Fibroblast of lung (primary cell): ENCODE measurements at regions not wholly inside any gene's neighbourhood (a gene's known extent, or its start where the extent isn't known, plus 50 kb on each side); places are given as distances from the start of the nearest gene placed in this dataset.

Experiments used
- DNase-seq, 2 donors: peaks; one replicate each; pipeline versions ENCODE4 v3.0.0 to v3.0.0-alpha.2; 2010; ENCODE audit warnings: low read depth in 2 of 2
- H2AFZ ChIP-seq: 2 replicates; pipeline ENCODE4 v1.5.1; 2012; ENCODE audit warnings: low read length, control low read depth, inconsistent platforms
- H3K27ac ChIP-seq: 2 replicates; pipeline ENCODE4 v1.5.1; 2011; ENCODE audit warnings: low read length, control low read depth; ENCODE audit not compliant: insufficient read depth
- H3K27me3 ChIP-seq: 2 replicates; pipeline ENCODE4 v1.5.1; 2011; ENCODE audit warnings: mild to moderate bottlenecking, low read length; ENCODE audit not compliant: control insufficient read depth, insufficient read depth
- H3K36me3 ChIP-seq: 2 replicates; pipeline ENCODE4 v1.5.1; 2011; ENCODE audit warnings: low read length; ENCODE audit not compliant: control insufficient read depth, insufficient read depth
- H3K4me1 ChIP-seq: 2 replicates; pipeline ENCODE4 v1.5.1; 2011; ENCODE audit warnings: low read length; ENCODE audit not compliant: control insufficient read depth, insufficient read depth; ENCODE audit errors: extremely low read depth
- H3K4me2 ChIP-seq: 2 replicates; pipeline ENCODE4 v1.5.1; 2011; ENCODE audit warnings: low read length, control low read depth; ENCODE audit not compliant: insufficient read depth; ENCODE audit errors: extremely low read depth
- H3K4me3 ChIP-seq, 4 experiments: fragments of 200-600 bp in 1 of 4; sonication (generic) in 1 of 4; replicated peaks in 1 of 4; 2 replicates each; pipeline ENCODE4 v1.5.1; 2011 to 2016; ENCODE audit warnings: low read length in 4 of 4, low read depth in 3 of 4, mild to moderate bottlenecking in 3 of 4, control low read depth in 2 of 4, inconsistent platforms in 1 of 4, mixed read lengths in 1 of 4; ENCODE audit not compliant: insufficient read depth in 1 of 4; ENCODE audit errors: control extremely low read depth in 1 of 4
- H3K79me2 ChIP-seq: 2 replicates; pipeline ENCODE4 v1.5.1; 2012; ENCODE audit warnings: mild to moderate bottlenecking, low read length, inconsistent platforms; ENCODE audit not compliant: control insufficient read depth, insufficient read depth
- H3K9ac ChIP-seq: 2 replicates; pipeline ENCODE4 v1.5.1; 2011; ENCODE audit warnings: mild to moderate bottlenecking, low read length, control low read depth; ENCODE audit not compliant: insufficient read depth
- H3K9me3 ChIP-seq: 2 replicates; pipeline ENCODE4 v1.5.1; 2012; ENCODE audit warnings: low read depth, low read length; ENCODE audit not compliant: control insufficient read depth, insufficient read depth
- H4K20me1 ChIP-seq: 2 replicates; pipeline ENCODE4 v1.5.1; 2011; ENCODE audit warnings: low read length; ENCODE audit not compliant: control insufficient read depth, insufficient read depth; ENCODE audit errors: extremely low read depth
- EZH2 ChIP-seq: IDR thresholded peaks from 2 replicates; pipeline ENCODE4 v1.5.1; 2012; ENCODE audit warnings: low read length, control low read depth, mild to moderate bottlenecking; ENCODE audit errors: missing control alignments
- TF ChIP-seq, protein P1 (sequence below), 2 donors: IDR thresholded peaks in 1 of 2; conservative IDR thresholded peaks in 1 of 2; 1 replicate in 1 of 2; 2 replicates in 1 of 2; pipeline ENCODE4 v1.5.1; 2011 to 2012; ENCODE audit warnings: low read length in 2 of 2, control low read depth in 1 of 2, inconsistent platforms in 1 of 2, low read depth in 1 of 2, mild to moderate bottlenecking in 1 of 2

DNA sequence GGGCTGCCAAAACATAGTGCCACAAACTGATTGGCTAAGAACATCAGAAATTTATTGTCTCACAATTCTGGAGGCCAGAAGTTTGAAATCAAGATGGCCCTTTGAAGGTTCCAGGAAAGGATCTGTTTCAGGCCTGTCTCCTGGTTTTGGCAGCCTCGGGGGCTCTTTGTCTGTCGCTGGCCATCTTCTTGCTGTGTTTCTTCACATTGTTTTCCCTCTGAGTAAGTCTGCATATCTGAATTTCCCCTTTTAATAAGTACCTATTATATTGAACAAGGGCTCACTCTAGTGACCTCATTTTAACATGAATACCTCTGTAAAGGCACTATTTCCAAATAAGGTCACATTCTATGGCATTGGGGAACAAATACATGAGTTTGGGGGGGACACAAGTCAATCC is 467.1 kb upstream of the MGAT4C start:
- no peak overlapping the region for H3K4me3 ChIP-seq
- peak in 1 of 2 donors; percentile 31 for DNase-seq
- no peaks in the 10 kb centered on the region for H3K79me2 ChIP-seq
- H3K27ac ChIP-seq: no peak overlapping the region
- no peaks in the 10 kb centered on the region for H4K20me1 ChIP-seq
- no peaks in the 10 kb centered on the region for H3K4me1 ChIP-seq
- no peaks in the 10 kb centered on the region for H3K27me3 ChIP-seq
- no peak overlapping the region for H3K9ac ChIP-seq
- H3K9me3 ChIP-seq: no peaks in the 10 kb centered on the region
- H3K36me3 ChIP-seq: no peaks in the 10 kb centered on the region
- H2AFZ ChIP-seq: no peak overlapping the region
- TF ChIP-seq, protein P1, sequence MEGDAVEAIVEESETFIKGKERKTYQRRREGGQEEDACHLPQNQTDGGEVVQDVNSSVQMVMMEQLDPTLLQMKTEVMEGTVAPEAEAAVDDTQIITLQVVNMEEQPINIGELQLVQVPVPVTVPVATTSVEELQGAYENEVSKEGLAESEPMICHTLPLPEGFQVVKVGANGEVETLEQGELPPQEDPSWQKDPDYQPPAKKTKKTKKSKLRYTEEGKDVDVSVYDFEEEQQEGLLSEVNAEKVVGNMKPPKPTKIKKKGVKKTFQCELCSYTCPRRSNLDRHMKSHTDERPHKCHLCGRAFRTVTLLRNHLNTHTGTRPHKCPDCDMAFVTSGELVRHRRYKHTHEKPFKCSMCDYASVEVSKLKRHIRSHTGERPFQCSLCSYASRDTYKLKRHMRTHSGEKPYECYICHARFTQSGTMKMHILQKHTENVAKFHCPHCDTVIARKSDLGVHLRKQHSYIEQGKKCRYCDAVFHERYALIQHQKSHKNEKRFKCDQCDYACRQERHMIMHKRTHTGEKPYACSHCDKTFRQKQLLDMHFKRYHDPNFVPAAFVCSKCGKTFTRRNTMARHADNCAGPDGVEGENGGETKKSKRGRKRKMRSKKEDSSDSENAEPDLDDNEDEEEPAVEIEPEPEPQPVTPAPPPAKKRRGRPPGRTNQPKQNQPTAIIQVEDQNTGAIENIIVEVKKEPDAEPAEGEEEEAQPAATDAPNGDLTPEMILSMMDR (conservative IDR thresholded peaks at IDR 0.05 in 1 of 2, IDR thresholded peaks at IDR 0.05 in 1 of 2; ENCODE audit: low read depth in 1 of 2, low read length in 2 of 2): no peak
- H3K4me2 ChIP-seq: no peak overlapping the region

DNA sequence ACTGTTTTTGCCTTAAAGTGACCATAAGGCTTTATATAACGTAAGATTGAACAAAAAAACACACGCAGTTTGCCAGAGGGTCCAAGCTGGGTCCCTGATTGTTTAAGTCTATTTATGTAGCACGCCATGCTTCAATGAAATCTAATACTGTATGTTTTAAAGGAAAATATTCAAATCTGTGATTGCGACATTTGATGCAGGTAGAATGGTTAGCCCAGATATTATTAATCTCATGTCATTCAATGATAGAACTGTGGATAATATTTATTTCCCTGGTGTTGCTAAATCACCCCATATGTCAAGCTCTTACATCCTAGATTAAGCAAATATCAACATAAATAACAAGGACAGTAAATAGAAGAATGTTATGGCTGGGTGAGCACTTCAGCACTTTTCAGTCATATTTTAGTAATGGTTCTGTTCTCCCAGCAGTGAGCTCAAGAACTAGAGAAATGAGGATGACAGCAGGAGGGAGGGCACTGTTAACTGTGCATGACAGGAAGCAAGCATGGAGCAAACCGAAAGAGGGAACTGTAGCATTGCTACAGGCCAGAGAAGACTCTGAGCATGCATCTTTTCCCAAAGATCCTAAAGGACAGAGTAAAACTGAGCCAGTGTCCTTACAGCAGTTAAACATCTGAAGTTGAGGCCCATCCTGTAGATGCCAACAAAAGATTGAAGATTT is 465.7 kb upstream of the MGAT4C start:
- H3K4me3 ChIP-seq: no peak overlapping the region
- no peak for DNase-seq
- no peak overlapping the region for H3K27ac ChIP-seq
- H2AFZ ChIP-seq: peak overlapping the region; percentile 6
- H3K4me2 ChIP-seq: no peak overlapping the region
- H4K20me1 ChIP-seq: no peaks in the 10 kb centered on the region
- H3K27me3 ChIP-seq: no peaks in the 10 kb centered on the region
- no peaks in the 10 kb centered on the region for H3K4me1 ChIP-seq
- H3K9ac ChIP-seq: no peak overlapping the region
- TF ChIP-seq, protein P1 (conservative IDR thresholded peaks at IDR 0.05 in 1 of 2, IDR thresholded peaks at IDR 0.05 in 1 of 2; ENCODE audit: low read depth in 1 of 2, low read length in 2 of 2): no peak
- TF ChIP-seq EZH2: no peak
- H3K36me3 ChIP-seq: no peaks in the 10 kb centered on the region
- no peaks in the 10 kb centered on the region for H3K9me3 ChIP-seq
- H3K79me2 ChIP-seq: no peaks in the 10 kb centered on the region

DNA sequence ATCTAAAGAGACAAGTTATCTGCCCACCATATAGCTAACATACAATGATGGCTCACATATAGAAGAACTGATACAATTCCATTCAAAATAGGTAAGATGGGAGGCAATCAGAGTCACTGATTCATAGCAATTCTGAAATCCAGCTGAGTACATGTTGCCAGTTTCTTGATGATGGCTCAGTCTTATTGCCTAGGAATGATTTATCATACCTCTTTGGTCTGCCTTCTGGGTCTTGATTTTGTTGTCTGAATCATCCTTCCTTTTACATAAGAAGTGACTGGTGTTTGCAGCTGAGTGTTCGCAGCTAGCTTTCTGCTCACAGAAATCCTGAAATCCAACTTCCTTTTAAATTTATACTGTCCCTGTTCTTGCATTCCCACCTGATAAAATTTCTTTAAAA is 463.2 kb upstream of the MGAT4C start:
- Histone ChIP-seq H3K4me1 (no peaks in the 10 kb centered on the region), H3K4me2 (no peak overlapping the region), H3K27ac (no peak overlapping the region), H3K36me3 (no peaks in the 10 kb centered on the region), H4K20me1 (no peaks in the 10 kb centered on the region), H3K4me3 (no peak overlapping the region), H3K9ac (no peak overlapping the region), H3K27me3 (no peaks in the 10 kb centered on the region), H3K79me2 (no peaks in the 10 kb centered on the region), H2AFZ (no peak overlapping the region), H3K9me3 (no peaks in the 10 kb centered on the region)
- DNase-seq: peak; percentile 10 to 64
- TF ChIP-seq, protein P1 (conservative IDR thresholded peaks at IDR 0.05 in 1 of 2, IDR thresholded peaks at IDR 0.05 in 1 of 2; ENCODE audit: low read depth in 1 of 2, low read length in 2 of 2): no peak
- no peak for TF ChIP-seq EZH2
